MG63 (cell line): ENCODE measurements at regions not wholly inside any gene's neighbourhood (a gene's known extent, or its start where the extent isn't known, plus 50 kb on each side); places are given as distances from the start of the nearest gene placed in this dataset.

Experiments
- DNase-seq: peaks from one replicate; pipeline ENCODE4 v3.0.0-alpha.2; 2020
- H3K27me3 ChIP-seq: fragments of 250-450 bp; sonication (Bioruptor Pico); 2 replicates; pipeline ENCODE4 v1.5.1; 2020; ENCODE audit warnings: mild to moderate bottlenecking, moderate library complexity
- H3K36me3 ChIP-seq: fragments of 250-450 bp; sonication (Bioruptor Pico); 2 replicates; pipeline ENCODE4 v1.5.1; 2020; ENCODE audit warnings: mild to moderate bottlenecking, moderate library complexity
- H3K4me3 ChIP-seq: fragments of 250-450 bp; sonication (Bioruptor Pico); 2 replicates; pipeline ENCODE4 v1.5.1; 2020; ENCODE audit warnings: mild to moderate bottlenecking, moderate library complexity
- H3K9me3 ChIP-seq: fragments of 250-450 bp; sonication (Bioruptor Pico); 2 replicates; pipeline ENCODE4 v1.5.1; 2020; ENCODE audit warnings: mild to moderate bottlenecking, moderate library complexity

DNA sequence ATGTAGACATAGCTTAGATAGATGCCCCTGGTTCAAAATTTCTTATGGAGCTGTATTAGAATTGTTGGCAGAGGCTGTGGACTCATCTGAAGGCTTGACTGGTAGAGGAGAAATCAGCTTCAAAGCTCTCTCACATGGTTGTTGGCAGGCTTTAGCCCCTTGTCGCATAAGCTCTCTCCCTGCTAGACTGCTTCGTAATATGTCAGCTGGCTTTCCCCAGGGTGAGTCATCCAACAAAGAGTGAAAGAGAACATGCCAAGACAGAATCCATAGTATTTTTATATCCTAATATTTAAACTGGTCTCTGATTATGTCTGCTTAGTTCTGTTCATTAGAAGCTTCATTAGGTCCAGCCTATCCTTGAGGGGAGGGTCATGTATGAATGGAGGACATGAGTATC is 427.4 kb upstream of the NAALADL2 start:
- no peak overlapping the region for H3K4me3 ChIP-seq
- peak; percentile 28 for DNase-seq
- H3K36me3 ChIP-seq = no peaks in the 10 kb centered on the region; the same call in 1 of the 2 replicates
- H3K9me3 ChIP-seq = peaks cover 9% of the 10 kb centered on the region
- no peaks in the 10 kb centered on the region for H3K27me3 ChIP-seq

DNA sequence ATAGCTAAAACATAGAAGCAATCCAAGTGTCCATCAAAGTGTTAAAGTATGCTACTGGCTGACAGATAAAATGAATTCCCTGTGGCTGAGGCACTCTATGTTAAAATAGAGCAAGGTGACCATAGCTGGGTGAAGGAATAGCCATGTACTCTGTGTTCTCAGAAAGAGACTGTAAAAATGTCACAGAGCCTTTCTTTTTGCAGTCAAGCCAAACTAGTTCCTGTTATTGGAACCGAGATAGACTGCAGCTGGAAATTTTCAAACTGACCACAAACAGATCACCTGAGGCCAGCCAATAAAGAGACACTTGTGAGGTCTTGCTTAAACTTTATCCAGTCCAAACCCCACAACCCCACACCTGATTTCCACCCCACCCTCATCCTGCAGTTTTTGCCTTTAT is 422.8 kb upstream of the NAALADL2 start:
- no peaks in the 10 kb centered on the region for H3K27me3 ChIP-seq
- no peak overlapping the region for H3K4me3 ChIP-seq
- no peak for DNase-seq
- no peaks in the 10 kb centered on the region; the same call in 1 of the 2 replicates for H3K36me3 ChIP-seq
- H3K9me3 ChIP-seq = peaks cover 9% of the 10 kb centered on the region

DNA sequence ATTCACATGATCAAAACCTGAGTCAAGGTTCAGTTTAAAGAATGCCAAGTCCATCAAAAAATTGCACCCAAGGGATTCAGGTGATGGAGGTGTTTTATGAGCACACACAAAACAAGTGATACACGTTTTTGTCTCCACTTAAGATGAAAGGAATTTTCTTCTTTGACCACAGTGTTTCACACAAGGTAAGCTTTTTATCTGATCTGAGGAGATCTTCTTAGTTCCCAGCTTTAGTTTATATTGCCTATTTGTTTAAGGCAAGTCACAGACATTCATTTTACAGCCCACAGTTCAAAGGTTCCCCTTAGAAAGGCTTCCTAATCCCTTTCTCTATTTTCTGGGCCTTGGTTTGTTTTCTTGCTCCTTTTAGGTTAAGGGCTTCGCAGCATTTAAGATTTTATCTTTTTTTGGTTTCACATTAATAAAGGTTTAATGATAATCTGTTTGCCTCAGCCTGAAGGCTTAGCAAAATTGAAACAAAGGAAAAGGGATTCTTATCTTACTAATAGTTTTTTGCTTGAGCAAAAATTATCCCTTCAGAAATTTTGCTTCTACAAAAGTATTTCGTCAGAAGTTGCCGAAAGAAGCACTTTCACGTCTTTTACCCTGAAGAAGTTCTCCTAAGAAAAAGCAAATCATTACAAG is 420.5 kb upstream of the NAALADL2 start:
- Histone ChIP-seq H3K27me3 (no peaks in the 10 kb centered on the region), H3K36me3 (peaks cover 4% of the 10 kb centered on the region), H3K9me3 (0 out of 2 replicates have a peak, but pooled peaks cover 3% of the 10 kb centered on the region), H3K4me3 (peak overlapping the region; percentile 26; the same call in 1 of the 2 replicates)
- DNase-seq = no peak

DNA sequence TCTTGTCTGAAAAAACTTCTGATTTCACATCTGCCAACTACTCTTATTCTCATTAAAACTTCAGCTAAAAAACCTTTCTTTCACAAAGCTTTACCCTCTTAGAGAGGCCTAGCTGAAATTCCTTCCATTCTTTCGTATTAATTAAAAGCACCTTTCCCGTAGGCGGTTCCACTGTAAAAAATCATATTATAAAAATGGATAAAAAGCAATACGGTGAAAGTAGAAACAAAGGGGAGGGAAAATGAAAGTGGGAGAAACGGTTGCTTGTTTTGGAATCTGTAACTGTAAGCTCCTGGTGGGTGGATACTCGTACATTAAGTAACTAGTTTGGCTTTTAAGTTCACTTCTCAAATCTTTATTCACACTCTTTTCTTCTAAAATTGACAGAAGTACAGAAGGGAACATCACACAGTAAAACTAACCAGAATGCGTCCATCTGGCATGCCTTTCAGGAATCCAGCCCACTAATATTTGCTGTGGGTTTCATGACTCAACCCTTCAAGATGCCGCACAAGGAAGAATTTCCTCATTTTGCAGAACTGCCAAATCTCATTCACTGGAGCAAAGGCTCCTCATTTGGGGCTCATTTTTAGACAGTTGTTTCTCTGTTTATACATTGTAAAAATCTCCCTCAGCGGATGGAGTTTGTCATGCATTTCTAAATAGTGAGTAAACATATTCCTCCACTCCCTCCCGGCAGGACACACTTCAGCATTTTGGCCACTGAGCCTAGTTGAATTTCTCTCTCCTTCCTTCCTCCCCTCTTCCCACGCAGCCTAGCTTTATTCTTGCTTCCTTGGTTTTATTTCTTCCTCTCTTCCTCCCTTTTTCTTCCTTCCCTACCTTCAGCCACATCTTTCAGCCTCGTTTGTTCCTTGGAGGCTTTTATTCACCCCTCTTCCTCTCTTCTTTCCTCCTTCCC is 419.5 kb upstream of the NAALADL2 start:
- Histone ChIP-seq H3K27me3 (no peaks in the 10 kb centered on the region), H3K4me3 (peak overlapping the region; percentile 65), H3K36me3 (peaks cover 8% of the 10 kb centered on the region), H3K9me3 (no peaks in the 10 kb centered on the region)
- peak; percentile 91 for DNase-seq

DNA sequence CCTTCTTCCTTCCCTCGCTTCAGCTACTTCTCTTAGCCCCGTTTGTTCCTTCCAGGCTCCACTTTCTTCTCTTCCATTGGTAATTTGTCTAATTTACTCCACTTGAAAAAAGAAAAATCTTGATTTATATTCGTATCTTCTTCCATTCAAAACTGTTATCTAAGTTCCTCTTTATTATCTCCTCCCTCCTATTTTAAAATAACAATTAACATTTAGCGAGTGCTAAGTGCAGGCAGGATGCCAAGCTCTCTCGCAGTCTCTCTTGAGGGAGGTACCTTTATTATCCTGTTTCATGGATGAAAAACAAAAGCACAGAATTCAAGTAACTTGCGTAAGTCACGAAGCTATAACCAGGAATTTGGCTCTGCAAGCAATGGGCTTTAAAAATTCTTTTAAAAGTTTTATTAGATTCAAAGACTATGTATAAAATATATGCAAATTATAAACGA is 418.9 kb upstream of the NAALADL2 start:
- Histone ChIP-seq H3K36me3 (peaks cover 13% of the 10 kb centered on the region), H3K27me3 (no peaks in the 10 kb centered on the region), H3K4me3 (peak overlapping the region; percentile 65), H3K9me3 (0 out of 2 replicates have a peak, but pooled peaks cover 2% of the 10 kb centered on the region)
- peak; percentile 29 for DNase-seq

DNA sequence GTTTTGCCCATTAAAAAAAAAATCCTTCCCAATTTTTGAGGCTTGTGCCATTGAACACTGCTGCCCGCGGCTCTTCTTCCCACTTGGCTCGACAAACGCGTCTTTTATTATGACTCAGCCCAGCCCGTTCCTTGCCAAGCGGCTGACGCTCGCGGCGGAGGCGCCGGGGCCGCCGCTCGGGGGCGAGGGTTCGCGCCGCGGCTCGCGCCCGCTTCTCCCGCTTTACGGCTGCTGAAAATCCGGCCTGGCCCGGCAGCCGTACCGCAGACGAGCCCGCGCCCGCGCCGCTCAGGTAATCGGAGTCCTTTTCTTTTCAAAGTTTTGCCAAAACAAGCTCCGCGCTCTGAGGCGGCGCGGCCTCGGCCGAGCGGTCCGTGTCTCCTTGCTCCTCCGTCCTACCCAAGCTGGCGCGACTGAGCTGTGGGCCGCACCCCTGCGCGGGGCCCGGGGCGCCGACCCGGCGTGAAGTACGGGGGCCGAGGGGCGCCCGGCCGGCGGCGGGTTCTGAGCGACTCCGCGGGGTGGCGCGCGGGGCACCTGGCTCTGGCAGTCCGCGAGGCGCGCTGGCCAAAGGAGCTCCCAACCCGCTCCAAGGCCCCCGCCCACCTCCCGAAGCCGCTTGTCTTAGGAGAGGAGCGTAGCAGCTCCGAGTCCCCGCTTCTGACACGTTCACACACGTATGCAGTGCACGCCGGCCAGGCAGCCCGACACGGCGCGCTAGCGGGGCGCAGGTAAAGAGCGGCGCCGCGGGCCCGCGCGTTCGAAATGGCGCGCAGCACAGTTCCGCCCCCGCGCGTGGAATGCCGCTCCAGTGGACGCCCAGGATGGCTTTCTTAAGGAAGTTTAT is 418.2 kb upstream of the NAALADL2 start:
- DNase-seq = peak; percentile 98
- no peaks in the 10 kb centered on the region for H3K27me3 ChIP-seq
- H3K36me3 ChIP-seq = peaks cover 15% of the 10 kb centered on the region

DNA sequence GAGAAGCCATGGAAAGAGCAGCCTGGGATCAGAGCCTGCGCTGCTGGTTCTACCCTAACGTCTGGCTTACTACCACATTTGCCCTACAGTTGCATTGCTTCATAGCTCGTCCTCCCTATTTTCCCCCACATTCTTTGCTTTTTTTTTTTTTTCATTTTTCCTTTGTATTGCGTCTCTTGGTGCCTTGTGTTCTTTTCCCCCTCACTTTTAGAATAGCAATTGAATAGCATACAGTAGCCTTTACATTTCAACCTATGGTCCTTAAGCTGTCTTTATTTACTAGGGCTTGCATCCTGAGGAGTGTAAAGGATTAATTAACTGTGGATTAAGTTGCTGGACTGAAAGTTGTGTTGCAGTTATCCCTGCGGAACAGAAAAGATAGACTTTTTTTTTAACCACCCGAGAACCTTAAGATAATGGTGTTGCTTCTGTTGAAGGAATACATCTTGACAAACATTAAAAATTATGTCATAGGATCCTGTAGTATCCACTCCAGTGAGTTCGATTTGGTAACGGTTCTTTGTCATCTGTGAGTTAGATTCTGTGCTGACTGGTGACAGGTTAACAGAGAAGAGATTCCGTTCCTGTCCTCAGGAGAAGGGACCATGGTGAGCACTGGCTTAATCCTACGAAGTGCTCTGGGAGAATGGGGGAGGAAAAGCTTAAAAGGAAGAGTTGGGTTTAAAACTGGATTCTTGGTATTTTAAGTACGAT is 417.4 kb upstream of the NAALADL2 start:
- Histone ChIP-seq H3K36me3 (peaks cover 21% of the 10 kb centered on the region), H3K27me3 (no peaks in the 10 kb centered on the region), H3K4me3 (peak overlapping the region; percentile 65), H3K9me3 (peaks cover 7% of the 10 kb centered on the region; the same call in 1 of the 2 replicates)
- peak; percentile 5 for DNase-seq

More for the DNA sequence above, 418.2 kb upstream of the NAALADL2 start:
- Histone ChIP-seq H3K9me3 (0 out of 2 replicates have a peak, but pooled peaks cover 2% of the 10 kb centered on the region), H3K4me3 (peak overlapping the region; percentile 65)

DNA sequence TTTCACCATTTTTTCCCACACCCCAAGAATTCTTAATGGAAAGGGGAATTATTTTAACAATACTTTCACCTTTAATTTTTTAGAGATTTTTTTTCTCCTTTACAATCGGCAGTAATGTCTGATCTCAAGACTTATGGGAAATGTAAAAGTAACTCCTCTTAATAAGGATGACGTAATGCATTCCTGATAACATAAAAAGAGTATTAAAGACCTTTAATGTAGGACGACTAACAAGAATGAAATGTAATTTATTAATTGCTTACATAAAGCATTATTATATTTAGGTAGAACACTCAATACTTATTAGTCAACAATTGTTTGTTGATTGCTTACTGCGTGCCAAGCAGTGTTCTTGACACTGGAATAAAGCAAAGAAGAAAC is 416.8 kb upstream of the NAALADL2 start:
- peaks cover 11% of the 10 kb centered on the region for H3K9me3 ChIP-seq
- peaks cover 26% of the 10 kb centered on the region for H3K36me3 ChIP-seq
- H3K27me3 ChIP-seq = no peaks in the 10 kb centered on the region
- peak overlapping the region; percentile 65 for H3K4me3 ChIP-seq
- no peak for DNase-seq

DNA sequence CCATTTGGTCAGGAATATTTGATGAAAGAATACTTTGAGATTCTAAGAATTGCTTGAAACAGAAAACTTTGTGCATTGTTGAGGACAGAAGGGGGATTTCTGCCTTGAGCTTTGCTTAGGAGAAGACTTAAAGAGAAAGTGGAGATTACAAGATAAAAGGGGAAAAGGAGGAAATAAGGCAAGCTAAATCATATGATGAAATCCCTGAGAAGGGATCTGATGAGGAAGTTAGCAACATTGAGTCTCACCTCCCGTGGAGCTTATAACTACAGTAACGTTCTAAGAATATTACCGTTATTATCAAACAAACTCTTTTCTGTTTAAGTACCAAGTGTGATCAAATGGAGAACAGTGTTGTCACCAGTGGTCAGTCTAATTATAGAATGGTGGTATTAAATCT is 414.7 kb upstream of the NAALADL2 start:
- DNase-seq = no peak
- Histone ChIP-seq H3K27me3 (no peaks in the 10 kb centered on the region), H3K4me3 (no peak overlapping the region), H3K36me3 (peaks cover 32% of the 10 kb centered on the region), H3K9me3 (peaks cover 29% of the 10 kb centered on the region)

DNA sequence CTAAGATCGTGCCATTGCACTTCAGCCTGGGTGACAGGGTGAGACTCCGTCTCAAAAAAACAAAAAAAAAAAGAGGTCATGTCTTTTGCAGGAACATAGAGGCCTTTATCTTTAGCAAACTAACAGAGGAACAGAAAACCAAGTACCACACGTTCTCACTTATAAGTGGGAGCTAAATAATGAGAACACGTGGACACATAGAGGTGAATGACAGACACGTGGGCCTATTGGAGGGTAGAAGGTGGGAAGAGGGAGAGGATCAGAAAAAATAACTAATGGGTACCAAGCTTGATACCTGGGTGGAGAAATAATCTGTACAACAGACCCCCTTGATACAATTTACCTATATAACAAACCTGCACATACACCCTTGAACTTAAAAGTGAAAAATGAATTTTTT is 401.4 kb upstream of the NAALADL2 start:
- Histone ChIP-seq H3K36me3 (peaks cover 7% of the 10 kb centered on the region), H3K27me3 (no peaks in the 10 kb centered on the region), H3K9me3 (peaks cover 26% of the 10 kb centered on the region), H3K4me3 (no peak overlapping the region)
- no peak for DNase-seq

DNA sequence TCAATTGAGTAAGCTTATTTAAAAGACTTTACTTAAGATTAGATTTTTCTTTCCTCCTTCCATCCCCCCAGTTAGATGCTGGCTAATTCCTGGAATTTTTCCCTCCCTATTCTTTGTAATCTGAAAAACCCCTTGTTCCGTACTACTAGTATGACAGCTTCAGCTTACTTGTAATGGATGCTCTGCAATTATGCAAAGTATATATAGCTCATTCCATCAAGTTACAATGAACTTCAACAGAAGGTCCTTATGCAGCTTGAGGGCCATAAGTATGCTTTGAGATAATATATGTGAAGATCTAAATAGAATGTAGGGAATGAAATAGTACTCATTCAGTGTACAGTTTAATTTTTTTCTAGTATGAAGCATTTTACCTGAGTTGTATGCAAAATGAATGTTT is 398.3 kb upstream of the NAALADL2 start:
- peaks cover 1% of the 10 kb centered on the region; the same call in 1 of the 2 replicates for H3K36me3 ChIP-seq
- no peaks in the 10 kb centered on the region for H3K27me3 ChIP-seq
- no peak overlapping the region for H3K4me3 ChIP-seq
- H3K9me3 ChIP-seq = peaks cover 6% of the 10 kb centered on the region
- DNase-seq = no peak

DNA sequence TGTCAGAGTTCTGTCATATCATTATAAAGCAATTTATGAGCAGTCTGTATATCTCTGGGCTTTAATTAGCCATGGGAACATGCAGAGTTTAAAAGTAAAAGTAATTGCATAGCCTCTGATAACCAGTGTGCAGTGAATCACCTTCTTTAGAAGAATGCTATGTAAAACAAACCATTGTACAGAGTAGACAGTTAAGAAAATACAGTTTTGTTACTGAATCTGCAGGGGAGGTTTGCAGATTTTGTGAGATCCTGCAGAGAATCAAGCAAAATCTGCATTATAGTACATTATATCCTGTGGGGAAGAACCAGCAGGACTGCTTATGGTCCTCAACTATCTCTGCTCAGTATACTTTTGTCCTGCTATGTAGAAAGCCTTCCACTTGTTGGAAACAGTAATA is 396.2 kb upstream of the NAALADL2 start:
- Histone ChIP-seq H3K27me3 (no peaks in the 10 kb centered on the region), H3K9me3 (peaks cover 2% of the 10 kb centered on the region), H3K4me3 (no peak overlapping the region), H3K36me3 (peaks cover under 1% of the 10 kb centered on the region)
- no peak for DNase-seq

DNA sequence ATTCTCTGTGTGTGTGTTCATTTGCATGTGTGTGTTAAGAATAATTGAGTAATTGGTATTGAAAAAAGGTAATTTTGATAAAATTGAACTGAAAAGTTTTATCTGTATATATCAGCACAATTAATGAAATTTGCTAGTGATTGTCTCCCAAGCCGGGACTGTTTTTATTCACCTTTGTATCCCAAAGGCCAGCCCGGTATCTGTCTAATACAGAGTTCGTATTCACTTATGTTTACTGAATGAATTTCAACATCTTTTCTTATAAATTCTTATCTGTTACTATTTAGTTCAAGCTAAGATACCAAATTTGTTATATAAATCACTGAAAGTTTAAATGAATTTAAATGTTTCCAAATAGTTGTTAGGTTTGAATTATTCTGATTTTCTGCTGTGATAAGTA is 394.0 kb upstream of the NAALADL2 start:
- no peak for DNase-seq
- H3K36me3 ChIP-seq = peaks cover 2% of the 10 kb centered on the region; the same call in 1 of the 2 replicates

DNA sequence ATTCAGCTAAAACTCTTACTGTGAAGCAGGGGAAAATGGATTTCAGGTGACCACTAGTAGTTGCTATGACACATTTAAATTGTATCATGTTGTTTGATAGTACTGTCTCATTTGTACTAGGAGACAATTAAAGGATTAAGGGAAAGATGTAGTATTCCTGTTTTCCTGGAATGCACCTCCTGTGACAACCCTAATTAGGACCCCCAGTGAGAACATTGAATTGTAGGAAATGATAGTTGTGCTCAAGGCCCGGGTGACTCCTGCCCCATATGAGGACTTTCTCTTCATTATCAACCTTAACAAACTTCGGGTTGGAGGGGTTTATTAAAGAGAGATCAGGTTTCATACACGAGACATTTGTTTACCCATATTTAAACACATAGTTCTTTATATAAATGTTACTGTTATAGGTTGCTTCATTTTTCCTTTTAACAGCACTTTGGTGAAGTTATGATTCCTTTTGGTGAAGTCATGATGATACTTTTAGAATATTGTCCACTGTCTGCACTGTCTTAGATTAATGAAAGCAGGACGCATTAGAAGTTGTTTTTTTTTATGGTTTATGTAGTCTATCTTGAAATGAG is 392.6 kb upstream of the NAALADL2 start:
- no peaks in the 10 kb centered on the region for H3K27me3 ChIP-seq
- DNase-seq = no peak

More for the DNA sequence above, 394.0 kb upstream of the NAALADL2 start:
- Histone ChIP-seq H3K27me3 (no peaks in the 10 kb centered on the region), H3K4me3 (no peak overlapping the region), H3K9me3 (peaks cover 2% of the 10 kb centered on the region)

DNA sequence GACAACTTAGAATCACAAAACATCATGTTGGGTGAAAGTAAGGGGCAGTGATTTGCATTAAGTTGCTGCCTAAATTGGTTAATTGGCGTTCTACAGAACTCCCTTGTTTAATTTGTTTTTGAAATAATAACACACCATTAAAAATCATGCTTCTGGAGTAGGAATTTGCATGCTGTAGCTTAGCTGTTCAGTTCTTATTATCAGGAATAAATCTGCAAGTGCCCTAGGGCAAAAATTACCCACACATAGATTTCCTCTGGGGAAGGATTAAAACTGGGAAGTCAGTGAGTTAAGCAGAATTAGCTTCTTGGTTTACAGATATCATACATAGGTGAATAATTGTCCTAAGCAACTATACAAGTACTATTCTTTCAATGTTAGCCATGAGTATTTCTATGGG is 381.6 kb upstream of the NAALADL2 start:
- Histone ChIP-seq H3K4me3 (no peak overlapping the region), H3K36me3 (no peaks in the 10 kb centered on the region), H3K27me3 (no peaks in the 10 kb centered on the region), H3K9me3 (no peaks in the 10 kb centered on the region; the same call in 1 of the 2 replicates)
- no peak for DNase-seq

More for the DNA sequence above, 392.6 kb upstream of the NAALADL2 start:
- Histone ChIP-seq H3K36me3 (peaks cover 2% of the 10 kb centered on the region; the same call in 1 of the 2 replicates), H3K9me3 (peaks cover 2% of the 10 kb centered on the region), H3K4me3 (no peak overlapping the region)
